ENCODE measurements at regions not wholly inside any gene's neighbourhood (a gene's known extent, or its start where the extent isn't known, plus 50 kb on each side); places are given as distances from the start of the nearest gene placed in this dataset.

GRCh38 chrX:99857455-99857854, 552.6 kb downstream of the PCDH19 start:
- 50 to 93% methylated on average over 1 of the region's 1 CpG for WGBS, 2 donors
- no peak for ATAC-seq (ENCODE audit: low FRiP score in 2 of 2)
- TF ChIP-seq POLR2A (IDR thresholded peaks at IDR 0.05) (no peak), POLR2AphosphoS5 (IDR thresholded peaks at IDR 0.05) (no peak), CTCF (IDR thresholded peaks at IDR 0.05) (no peak)

GRCh38 chrX:99833821-99834220, 576.3 kb downstream of the PCDH19 start:
- ATAC-seq (ENCODE audit: low FRiP score in 2 of 2) (no peak), DNase-seq (no peak)
- Histone ChIP-seq H3K4me3 (no peak overlapping the region), H3K27me3 (no peaks in the 10 kb centered on the region), H3K27ac (no peak overlapping the region), H3K4me1 (no peaks in the 10 kb centered on the region), H3K36me3 (no peaks in the 10 kb centered on the region), H3K9me3 (no peaks in the 10 kb centered on the region)
- TF ChIP-seq POLR2AphosphoS5 (IDR thresholded peaks at IDR 0.05): no peak
- no peak for TF ChIP-seq POLR2A (IDR thresholded peaks at IDR 0.05)
- TF ChIP-seq CTCF (IDR thresholded peaks at IDR 0.05): no peak
- TF ChIP-seq EP300 (IDR thresholded peaks at IDR 0.05): no peak
- WGBS, 2 donors: 46 to 57% methylated on average over 1 of the region's 1 CpG

More at GRCh38 chrX:99857455-99857854, 552.6 kb downstream of the PCDH19 start:
- H3K4me1 ChIP-seq: no peaks in the 10 kb centered on the region
- DNase-seq: no peak
- no peaks in the 10 kb centered on the region for H3K9me3 ChIP-seq
- no peak overlapping the region for H3K4me3 ChIP-seq
- H3K27ac ChIP-seq: no peak overlapping the region
- no peaks in the 10 kb centered on the region for H3K36me3 ChIP-seq
- no peaks in the 10 kb centered on the region for H3K27me3 ChIP-seq

- no peaks in the 10 kb centered on the region for H3K9me3 ChIP-seq
- no peak overlapping the region for H3K4me3 ChIP-seq
- no peaks in the 10 kb centered on the region for H3K4me1 ChIP-seq
- no peaks in the 10 kb centered on the region for H3K36me3 ChIP-seq
- DNase-seq: no peak
- peak in 1 of 2 donors; percentile 37 for ATAC-seq (ENCODE audit: low FRiP score in 2 of 2)
- no peak for TF ChIP-seq CTCF (IDR thresholded peaks at IDR 0.05)
- 61% methylated on average over 2 of the region's 2 CpGs; no CpG with 5 or more reads in 1 of the 2 donors for WGBS, 2 donors
- no peaks in the 10 kb centered on the region for H3K27me3 ChIP-seq
- no peak overlapping the region for H3K27ac ChIP-seq
These were observed 589.9 kb downstream of the PCDH19 start for GRCh38 chrX:99820197-99820596.

DNA sequence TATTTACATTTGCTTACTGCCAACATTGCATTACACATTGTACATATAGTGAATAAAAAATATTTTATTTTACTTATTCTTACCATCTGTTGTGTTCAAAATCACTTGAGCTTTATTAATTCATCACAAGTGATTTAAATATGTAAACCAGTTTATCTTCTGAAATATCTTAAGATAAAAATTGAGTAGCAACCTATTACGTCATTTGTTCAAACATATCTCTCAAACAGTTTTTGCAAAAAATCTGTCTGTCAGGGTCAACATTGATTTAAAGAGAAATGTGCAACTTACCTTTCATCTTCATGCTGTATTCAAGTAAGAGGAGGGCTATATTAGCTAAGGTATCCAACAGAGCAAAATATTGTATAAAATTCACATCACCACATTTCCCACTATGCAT, 610.1 kb downstream of the PCDH19 start:
- Histone ChIP-seq H3K4me3 (no peak overlapping the region), H3K27ac (no peak overlapping the region), H3K9me3 (peaks cover 0 to 23% (median 0%) of the 10 kb centered on the region in 4 donors), H3K4me1 (no peaks in the 10 kb centered on the region), H3K27me3 (no peaks in the 10 kb centered on the region), H3K36me3 (no peaks in the 10 kb centered on the region)
- ATAC-seq (ENCODE audit: low FRiP score in 2 of 2): no peak
- TF ChIP-seq POLR2AphosphoS5 (IDR thresholded peaks at IDR 0.05) (no peak), CTCF (IDR thresholded peaks at IDR 0.05) (no peak), EP300 (IDR thresholded peaks at IDR 0.05) (no peak), POLR2A (IDR thresholded peaks at IDR 0.05) (no peak)
- WGBS, 2 donors: 79 to 100% methylated on average over 1 of the region's 1 CpG
- DNase-seq: no peak

- Histone ChIP-seq H3K4me3 (no peak overlapping the region), H3K27me3 (no peaks in the 10 kb centered on the region), H3K36me3 (no peaks in the 10 kb centered on the region), H3K9me3 (peaks cover 0 to 23% (median 0%) of the 10 kb centered on the region in 4 donors), H3K4me1 (no peaks in the 10 kb centered on the region), H3K27ac (no peak overlapping the region)
- DNase-seq (no peak), ATAC-seq (ENCODE audit: low FRiP score in 2 of 2) (no peak)
- 46 to 50% methylated on average over 3 of the region's 3 CpGs for WGBS, 2 donors
- TF ChIP-seq POLR2AphosphoS5 (IDR thresholded peaks at IDR 0.05) (no peak), POLR2A (IDR thresholded peaks at IDR 0.05) (no peak), CTCF (IDR thresholded peaks at IDR 0.05) (no peak), EP300 (IDR thresholded peaks at IDR 0.05) (no peak)
These were observed 611.1 kb downstream of the PCDH19 start for GRCh38 chrX:99798936-99799335.
